NCI-H526 treated with DMSO at 0.1 percent for 48 hours (cell line): ENCODE measurements at regions not wholly inside any gene's neighbourhood (a gene's known extent, or its start where the extent isn't known, plus 50 kb on each side); places are given as distances from the start of the nearest gene placed in this dataset.

ENCODE experiments used
- DNase-seq: peaks from one replicate; lab custom pipeline; 2025; lab: John Stamatoyannopoulos, UW

- no peak for DNase-seq
Observed at GRCh38 chr9:119483153-119483552, 113.9 kb upstream of the BRINP1 start.

DNA sequence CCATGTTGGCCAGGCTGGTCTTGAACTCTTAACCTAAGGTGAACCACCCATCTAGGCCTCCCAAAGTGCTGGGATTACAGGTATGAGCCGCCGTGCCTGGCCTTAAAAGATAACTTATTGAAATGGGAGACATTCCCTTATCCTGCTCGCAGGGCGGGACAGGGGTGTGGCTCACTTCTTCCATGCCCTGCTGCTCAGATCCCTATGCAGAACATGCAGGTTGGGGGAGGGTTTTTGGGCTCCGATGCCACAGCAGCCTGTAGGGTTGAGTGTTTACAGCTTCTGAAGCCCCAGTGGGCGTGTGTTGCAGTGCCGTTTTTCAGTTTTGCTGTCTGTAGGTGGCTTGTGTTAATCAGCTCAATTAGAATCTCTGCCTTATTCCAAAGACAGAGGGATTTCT is 108.0 kb upstream of the BRINP1 start:
- no peak for DNase-seq

- no peak for DNase-seq
Observed at GRCh38 chr9:119458068-119458467, 88.8 kb upstream of the BRINP1 start.

DNA sequence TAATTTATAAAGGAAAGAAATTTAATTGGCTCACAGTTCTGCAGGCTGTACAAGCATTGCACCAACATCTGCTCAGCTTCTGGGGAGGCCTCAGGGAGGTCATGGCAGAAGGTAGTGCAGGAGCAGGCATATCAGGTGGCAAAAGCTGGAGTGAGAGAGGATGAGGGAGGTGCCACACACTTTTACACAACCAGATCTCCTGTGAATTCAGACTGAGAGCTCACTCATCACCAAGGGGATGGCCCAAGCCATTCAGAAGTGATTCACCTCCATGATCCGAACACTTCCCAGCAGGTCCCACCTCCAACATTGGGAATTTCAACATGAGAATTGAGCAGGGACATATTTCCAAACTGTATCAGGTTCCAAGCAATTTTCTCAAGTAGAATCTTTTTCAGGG is 84.7 kb upstream of the BRINP1 start:
- no peak for DNase-seq

GRCh38 chr9:119453490-119453911 is 84.3 kb upstream of the BRINP1 start:
- DNase-seq = no peak

DNA sequence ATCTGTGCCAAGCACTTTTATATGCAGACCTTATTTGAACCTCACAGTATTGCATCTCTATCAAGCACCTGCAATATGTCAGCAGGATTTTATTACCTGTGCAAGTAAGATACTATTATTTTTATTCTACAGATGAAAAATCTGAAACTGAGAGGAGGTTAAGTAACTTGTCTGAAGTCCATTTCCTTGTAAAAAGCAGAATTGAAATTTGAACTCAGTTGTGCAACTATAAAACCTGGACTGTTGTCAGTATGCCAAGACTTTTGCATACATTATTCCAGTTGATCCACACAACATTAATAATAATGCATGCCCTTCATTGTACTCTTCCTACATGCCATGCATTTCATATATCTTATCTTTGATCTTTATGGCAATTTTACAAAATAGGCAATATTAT is 82.2 kb upstream of the BRINP1 start:
- DNase-seq = no peak

DNA sequence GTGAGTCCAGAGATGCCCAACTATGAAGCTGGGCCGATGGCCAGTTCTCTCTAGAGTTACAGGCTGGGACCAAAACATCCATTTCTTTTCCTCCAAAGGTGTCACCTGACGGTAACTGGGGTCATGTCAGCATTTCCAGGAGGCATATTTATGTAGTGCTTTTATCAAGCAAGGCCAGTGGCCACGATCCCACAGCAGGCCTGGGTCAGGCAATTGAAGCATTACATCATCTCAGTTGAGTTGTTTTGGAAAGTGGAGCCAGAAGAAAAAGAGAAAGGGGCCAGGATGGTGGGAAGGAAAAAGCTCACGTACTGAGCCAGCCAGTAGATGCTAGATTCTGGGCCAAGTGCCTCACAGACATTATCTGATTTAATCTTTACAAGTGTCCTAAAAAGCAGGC is 73.9 kb upstream of the BRINP1 start:
- no peak for DNase-seq

DNA sequence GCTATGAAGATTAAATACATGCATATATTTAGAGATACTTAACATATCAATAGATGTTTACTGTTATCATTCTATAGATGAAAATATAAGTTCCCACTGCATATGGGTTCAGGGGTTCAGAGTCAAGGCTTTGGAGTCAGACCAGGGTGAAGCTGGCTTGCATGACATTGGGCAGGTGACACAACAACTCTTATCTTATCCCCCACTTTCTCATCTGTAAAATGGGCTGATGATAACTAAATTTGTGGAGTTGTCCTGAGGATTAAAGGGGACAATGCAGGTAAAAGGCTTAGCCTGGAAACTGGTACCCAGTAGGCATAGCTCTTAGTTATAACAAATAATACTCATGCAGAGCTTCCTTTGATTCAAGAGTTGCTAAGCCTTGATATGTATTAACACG is 72.6 kb upstream of the BRINP1 start:
- DNase-seq = no peak

DNA sequence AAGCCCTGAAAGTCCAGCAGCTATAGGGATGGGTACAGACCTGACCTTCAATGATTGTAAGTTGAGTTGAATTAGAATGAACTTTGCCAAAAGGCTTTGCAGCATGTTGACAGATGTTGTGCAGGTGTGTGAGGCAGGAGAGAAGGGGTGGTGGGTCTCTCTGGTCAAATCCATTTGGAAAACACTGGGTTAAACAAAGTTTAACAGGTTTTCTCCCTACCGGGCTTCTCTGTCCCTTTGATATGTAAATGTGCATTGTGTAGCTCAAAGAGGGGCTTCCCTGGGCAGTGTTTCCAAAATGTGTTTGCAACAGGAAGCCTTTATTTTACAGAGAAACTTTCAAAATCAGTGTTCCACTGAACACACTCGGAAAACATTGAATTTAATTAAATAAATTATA is 72.1 kb upstream of the BRINP1 start:
- DNase-seq = no peak

DNA sequence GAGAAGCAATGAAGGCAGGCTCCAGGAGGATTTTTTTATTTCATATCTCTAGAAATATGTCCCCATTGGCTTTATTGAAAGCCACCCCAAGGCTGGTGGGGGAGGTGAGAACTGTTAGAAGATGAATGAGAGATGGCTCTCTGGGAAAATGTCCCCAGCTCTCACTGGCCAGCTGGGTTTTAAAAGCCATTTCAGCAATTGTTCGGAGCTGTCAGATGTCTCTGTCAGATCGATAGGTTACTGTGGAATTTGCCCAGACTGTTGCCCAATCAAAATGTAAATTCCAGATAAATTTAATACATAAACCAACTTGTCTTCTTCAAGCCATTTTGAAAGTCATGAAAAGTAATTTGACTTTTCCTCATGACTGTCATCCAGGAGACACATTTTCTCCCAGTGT is 67.0 kb upstream of the BRINP1 start:
- DNase-seq = no peak

DNA sequence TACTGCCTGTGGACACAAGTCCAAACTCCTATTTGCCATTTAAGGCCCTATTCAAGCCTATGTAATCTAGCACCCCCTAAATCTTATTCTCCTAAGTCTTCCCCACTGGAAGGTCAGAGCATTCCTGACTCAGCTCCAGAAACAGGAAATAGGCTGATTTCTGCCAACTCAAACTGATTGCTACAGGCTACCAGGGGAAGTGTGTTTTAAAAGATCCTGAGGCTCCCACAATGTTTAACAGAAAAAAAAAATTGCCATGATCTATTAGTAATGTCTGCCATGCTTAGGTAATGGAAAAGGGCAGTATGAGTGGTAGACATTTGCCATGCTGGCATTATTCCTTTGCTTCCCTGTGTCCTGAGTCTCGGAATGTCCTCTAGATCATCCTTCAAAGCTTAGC is 65.8 kb upstream of the BRINP1 start:
- no peak for DNase-seq

GRCh38 chr9:119432428-119432827 is 63.2 kb upstream of the BRINP1 start:
- DNase-seq = no peak

- no peak for DNase-seq
Observed at GRCh38 chr9:119429302-119429701, 60.1 kb upstream of the BRINP1 start.

DNA sequence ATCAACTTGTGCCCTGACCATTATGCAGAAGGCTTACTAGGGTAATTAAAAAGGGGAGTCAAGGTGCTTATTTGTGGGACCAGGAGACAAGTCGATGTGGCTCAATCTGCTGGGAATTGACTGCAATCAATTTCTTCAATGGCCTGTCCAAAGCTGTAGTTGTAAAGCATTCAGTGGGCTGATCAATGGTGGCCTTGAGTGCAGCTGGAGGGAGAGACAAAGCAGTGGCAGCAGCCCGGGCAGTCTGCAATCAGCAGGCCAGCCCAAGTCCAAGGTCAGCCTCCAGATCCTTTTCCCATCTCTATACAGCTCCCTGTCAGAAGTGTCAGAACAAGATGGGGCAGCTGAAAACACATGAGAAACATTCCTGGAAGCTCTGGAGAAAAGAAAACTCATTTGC is 51.0 kb upstream of the BRINP1 start:
- DNase-seq = no peak
